A549 (cell line): ENCODE measurements at regions not wholly inside any gene's neighbourhood (a gene's known extent, or its start where the extent isn't known, plus 50 kb on each side); places are given as distances from the start of the nearest gene placed in this dataset.

Experiments used
- ATAC-seq, 2 experiments: fragments of 200-7000 bp in 1 of 2; fragments of >200 bp in 1 of 2; cut with Nextera tagmentation in 1 of 2; cut with Tn5 transposase in 1 of 2; 3 replicates each; pipeline versions ENCODE4 v1.8.0 to v1.9.1; 2018 to 2020; ENCODE audit warnings: mild to moderate bottlenecking in 1 of 2, moderate library complexity in 1 of 2
- CTCF ChIA-PET: fragments of 300-600 bp; sonication (Branson Sonifier 250); formaldehyde crosslinking; extraction: SDS; loops from one replicate; lab custom pipeline; 2021; ENCODE audit warnings: antibody characterized with exemption, inconsistent platforms; lab: Yijun Ruan, JAX
- POLR2A ChIA-PET: fragments of 350-600 bp; formaldehyde crosslinking; extraction: SDS; loops from one replicate; lab custom pipeline; 2021; ENCODE audit warnings: antibody characterized with exemption, inconsistent platforms; lab: Yijun Ruan, JAX
- DNase-seq, 2 experiments: peaks; one replicate each; pipeline versions ENCODE4 v3.0.0 to v3.0.0-alpha.2; 2011 to 2016; ENCODE audit warnings: low read depth in 1 of 2, low spot score in 1 of 2
- FAIRE-seq: peaks from 2 replicates; lab custom pipeline; 2011; peaks lifted over from hg19 to GRCh38; lab: Jason Lieb, UNC
- H3K27ac ChIP-seq, 2 experiments: fragments of >200 bp; sonication (Bioruptor Twin); formaldehyde crosslinking; 3 replicates each; pipeline ENCODE4 v1.5.1; 2016 to 2017
- H3K4me1 ChIP-seq: fragments of >200 bp; sonication (Bioruptor Twin); formaldehyde crosslinking; 3 replicates; pipeline ENCODE4 v1.6.1; 2016
- H3K4me2 ChIP-seq: fragments of >200 bp; sonication (Bioruptor Twin); formaldehyde crosslinking; 3 replicates; pipeline ENCODE4 v1.6.1; 2016
- H3K4me3 ChIP-seq: fragments of >200 bp; sonication (Bioruptor Twin); formaldehyde crosslinking; 3 replicates; pipeline ENCODE4 v1.5.1; 2016
- H3K9me3 ChIP-seq: fragments of >200 bp; sonication (Bioruptor Twin); formaldehyde crosslinking; 3 replicates; pipeline ENCODE4 v1.6.1; 2016
- BHLHE40 ChIP-seq: IDR thresholded peaks from 2 replicates; pipeline ENCODE4 v1.6.1; 2012; ENCODE audit warnings: low read depth, low read length, inconsistent platforms
- CBX2 ChIP-seq: fragments of 200-600 bp; sonication (generic); IDR thresholded peaks from 2 replicates; pipeline ENCODE4 v1.6.1; 2016; ENCODE audit warnings: low read depth, mild to moderate bottlenecking, borderline replicate concordance
- CBX8 ChIP-seq: fragments of 200-600 bp; sonication (generic); IDR thresholded peaks from 2 replicates; pipeline ENCODE4 v1.6.1; 2016
- CHD2 ChIP-seq: fragments of 150-350 bp; IDR thresholded peaks from 2 replicates; pipeline ENCODE4 v1.6.1; 2014; ENCODE audit warnings: low read length; ENCODE audit not compliant: partially characterized antibody
- CTCF ChIP-seq: fragments of >200 bp; sonication (Bioruptor Twin); formaldehyde crosslinking; IDR thresholded peaks from 3 replicates; pipeline ENCODE4 v1.5.1; 2016
- EHMT2 ChIP-seq: fragments of 200-600 bp; sonication (generic); IDR thresholded peaks from 2 replicates; pipeline ENCODE4 v1.6.1; 2016; ENCODE audit warnings: antibody characterized with exemption, low read depth, mild to moderate bottlenecking, moderate library complexity
- FOSB ChIP-seq: fragments of 250-450 bp; sonication (Bioruptor Pico); IDR thresholded peaks from 2 replicates; pipeline ENCODE4 v1.5.0; 2020; ENCODE audit warnings: mild to moderate bottlenecking, moderate library complexity
- FOSL2 ChIP-seq, 2 experiments: fragments of 450-650 bp in 1 of 2; fragments of >200 bp in 1 of 2; sonication (Bioruptor Twin) in 1 of 2; formaldehyde crosslinking; IDR thresholded peaks; 2 replicates each; pipeline versions ENCODE4 v1.5.0 to v1.6.1; 2016 to 2020; ENCODE audit warnings: mild to moderate bottlenecking in 1 of 2, moderate library complexity in 1 of 2
- GATA3 ChIP-seq: IDR thresholded peaks from 2 replicates; pipeline ENCODE4 v1.6.1; 2012; ENCODE audit warnings: borderline replicate concordance
- HMGXB4 ChIP-seq: fragments of 250-450 bp; sonication (Bioruptor Pico); IDR thresholded peaks from 2 replicates; pipeline ENCODE4 v1.5.0; 2021; ENCODE audit warnings: mild to moderate bottlenecking, moderate library complexity, borderline replicate concordance
- HOXB5 ChIP-seq: fragments of 250-450 bp; sonication (Bioruptor Pico); IDR thresholded peaks from 2 replicates; pipeline ENCODE4 v1.5.0; 2020; ENCODE audit warnings: mild to moderate bottlenecking, moderate library complexity
- KDM1A ChIP-seq: fragments of 200-600 bp; sonication (generic); IDR thresholded peaks from 2 replicates; pipeline ENCODE4 v1.6.1; 2016; ENCODE audit warnings: low read depth, mild to moderate bottlenecking
- KDM5A ChIP-seq: fragments of 200-600 bp; sonication (generic); IDR thresholded peaks from 2 replicates; pipeline ENCODE4 v1.6.1; 2016; ENCODE audit warnings: antibody characterized with exemption, mild to moderate bottlenecking
- MAFK ChIP-seq: fragments of 450-650 bp; IDR thresholded peaks from 2 replicates; pipeline ENCODE4 v1.6.1; 2014; ENCODE audit not compliant: partially characterized antibody
- MAX ChIP-seq: IDR thresholded peaks from 2 replicates; pipeline ENCODE4 v1.6.1; 2012
- NPAS2 ChIP-seq: fragments of 250-450 bp; sonication (Bioruptor Pico); IDR thresholded peaks from 2 replicates; pipeline ENCODE4 v1.8.0; 2022; ENCODE audit warnings: mild to moderate bottlenecking, moderate library complexity, borderline replicate concordance
- NR3C1 ChIP-seq: fragments of >200 bp; sonication (Bioruptor Twin); formaldehyde crosslinking; IDR thresholded peaks from 3 replicates; pipeline ENCODE4 v1.6.1; 2017
- PHF8 ChIP-seq: fragments of 200-600 bp; sonication (generic); IDR thresholded peaks from 2 replicates; pipeline ENCODE4 v1.6.1; 2016; ENCODE audit warnings: low read depth, mild to moderate bottlenecking, antibody characterized with exemption, moderate library complexity, borderline replicate concordance
- RAD21 ChIP-seq, 2 experiments: fragments of >200 bp in 1 of 2; sonication (Bioruptor Twin) in 1 of 2; formaldehyde crosslinking in 1 of 2; IDR thresholded peaks in 1 of 2; conservative IDR thresholded peaks in 1 of 2; 2 replicates in 1 of 2; 3 replicates in 1 of 2; pipeline ENCODE4 v1.6.1; 2012 to 2018; ENCODE audit warnings: inconsistent platforms in 1 of 2
- REST ChIP-seq: fragments of 200-600 bp; sonication (generic); IDR thresholded peaks from 2 replicates; pipeline ENCODE4 v1.6.1; 2016; ENCODE audit warnings: antibody characterized with exemption, mild to moderate bottlenecking, moderate library complexity
- RFX5 ChIP-seq: fragments of 450-650 bp; IDR thresholded peaks from 2 replicates; pipeline ENCODE4 v1.7.1; 2014; ENCODE audit warnings: antibody characterized with exemption, mild to moderate bottlenecking, moderate library complexity
- RNF2 ChIP-seq: fragments of 200-600 bp; sonication (generic); IDR thresholded peaks from 2 replicates; pipeline ENCODE4 v1.6.1; 2016; ENCODE audit warnings: low read depth, mild to moderate bottlenecking, antibody characterized with exemption, moderate library complexity, borderline replicate concordance
- SMC3 ChIP-seq: fragments of >200 bp; sonication (Bioruptor Twin); formaldehyde crosslinking; IDR thresholded peaks from 3 replicates; pipeline ENCODE4 v1.6.1; 2018; ENCODE audit warnings: inconsistent platforms
- TFCP2L1 ChIP-seq: fragments of 250-450 bp; sonication (Bioruptor Pico); IDR thresholded peaks from 2 replicates; pipeline ENCODE4 v1.5.0; 2021; ENCODE audit warnings: mild to moderate bottlenecking
- TP53 ChIP-seq: fragments of 250-450 bp; sonication (Bioruptor Pico); IDR thresholded peaks from 2 replicates; pipeline ENCODE4 v1.5.0; 2021; ENCODE audit warnings: mild to moderate bottlenecking, moderate library complexity
- ZFP36 ChIP-seq: fragments of 450-650 bp; IDR thresholded peaks from 2 replicates; pipeline ENCODE4 v1.6.1; 2014; ENCODE audit warnings: borderline replicate concordance; ENCODE audit not compliant: partially characterized antibody
- ZNF302 ChIP-seq: fragments of 250-450 bp; sonication (Bioruptor Pico); IDR thresholded peaks from 2 replicates; pipeline ENCODE4 v1.9.0; 2021; ENCODE audit warnings: inconsistent platforms, mild to moderate bottlenecking, moderate library complexity
- WGBS: methylation state at CpG from one replicate; pipeline ENCODE4 v1.1.6; 2017; ENCODE audit errors: missing lambda C conversion rate; 5-methylcytosine and 5-hydroxymethylcytosine counted together

- TF ChIP-seq REST, result no peak
These were observed 248.4 kb upstream of the TTC29 start (continued) for GRCh38 chr4:147194114-147194513.

- TF ChIP-seq ZFP36 (no peak), RAD21 (conservative IDR thresholded peaks at IDR 0.05 in 1 of 2, IDR thresholded peaks at IDR 0.05 in 1 of 2) (no peak), TFCP2L1 (CRISPR knock-in tag) (no peak), FOSB (CRISPR knock-in tag) (no peak), CHD2 (no peak), NPAS2 (CRISPR knock-in tag) (no peak), CTCF (no peak), RNF2 (no peak), FOSL2 (IDR thresholded peaks at IDR 0.05) (no peak), FOSL2 (CRISPR knock-in tag; IDR thresholded peaks at IDR 0.05) (no peak), MAX (no peak), ZNF302 (CRISPR knock-in tag) (no peak), EHMT2 (no peak), MAFK (no peak), KDM5A (no peak)
- TF ChIP-seq, all 56 proteins: peak for 0
- 0 out of 3 replicates have a peak overlapping the region, but pooled peaks have one; percentile 12 for H3K4me2 ChIP-seq
- ChIA-PET POLR2A (no interaction called here), CTCF (no interaction called here)
- ATAC-seq (no peak), FAIRE-seq (no peak), DNase-seq (no peak)
- no peak overlapping the region for H3K27ac ChIP-seq
- H3K4me1 ChIP-seq, result no peaks in the 10 kb centered on the region
- 66% methylated on average over 3 of the region's 3 CpGs for WGBS
- H3K9me3 ChIP-seq, result no peaks in the 10 kb centered on the region
- H3K4me3 ChIP-seq, result no peak overlapping the region
These were observed 248.9 kb upstream of the TTC29 start for GRCh38 chr4:147194604-147195003.

GRCh38 chr4:147195386-147195785 is 249.7 kb upstream of the TTC29 start:
- Histone ChIP-seq H3K4me2 (no peak overlapping the region), H3K4me1 (no peaks in the 10 kb centered on the region)
- WGBS, result 76% methylated on average over 2 of the region's 2 CpGs
- TF ChIP-seq KDM1A, result no peak
- no peak for TF ChIP-seq CBX2
- no peak for TF ChIP-seq NPAS2 (CRISPR knock-in tag)
- no peak for TF ChIP-seq NR3C1
- no peak for TF ChIP-seq HMGXB4 (CRISPR knock-in tag)
- TF ChIP-seq GATA3, result no peak
- TF ChIP-seq ZFP36, result no peak
- no peak for TF ChIP-seq RNF2
- no peak for TF ChIP-seq TP53 (CRISPR knock-in tag)
- TF ChIP-seq MAFK, result no peak
- TF ChIP-seq CBX8, result no peak
- TF ChIP-seq SMC3, result no peak
- TF ChIP-seq RFX5, result no peak
- no peak for TF ChIP-seq KDM5A
- no peak for TF ChIP-seq BHLHE40
- no peak for TF ChIP-seq PHF8
- no peak for TF ChIP-seq HOXB5 (CRISPR knock-in tag)
- TF ChIP-seq, all 56 proteins: peak for 0
- Histone ChIP-seq H3K27ac (no peak overlapping the region), H3K4me3 (no peak overlapping the region), H3K9me3 (no peaks in the 10 kb centered on the region)
- DNase-seq (no peak), ATAC-seq (no peak), FAIRE-seq (no peak)
- POLR2A ChIA-PET, result no interaction called here
- CTCF ChIA-PET, result no interaction called here
